Naive thymus-derived CD4-positive, alpha-beta T cell (primary cell): ENCODE measurements at regions not wholly inside any gene's neighbourhood (a gene's known extent, or its start where the extent isn't known, plus 50 kb on each side); places are given as distances from the start of the nearest gene placed in this dataset.

Experiments
- ATAC-seq: fragments of 150-1000 bp; cut with Tn5 transposase; 2 replicates; pipeline ENCODE4 v1.10.0; 2021; ENCODE audit warnings: mild to moderate bottlenecking, moderate library complexity
- CTCF ChIA-PET: fragments of 350-600 bp; sonication (Branson Sonifier 250); formaldehyde crosslinking; loops from one replicate; lab custom pipeline; 2021; ENCODE audit warnings: antibody characterized with exemption; lab: Charles Lee
- POLR2A ChIA-PET: fragments of 350-600 bp; sonication (Branson Sonifier 250); formaldehyde crosslinking; loops from one replicate; lab custom pipeline; 2021; ENCODE audit warnings: antibody characterized with exemption, inconsistent platforms; lab: Charles Lee
- DNase-seq, 9 donors: peaks; one replicate each; pipeline versions ENCODE4 v3.0.0 to v3.0.0-alpha.2; 2020 to 2022; ENCODE audit warnings: mixed read lengths in 1 of 9
- H3K27ac ChIP-seq: one replicate; pipeline ENCODE4 v1.7.0; 2013; ENCODE audit warnings: mild to moderate bottlenecking, low read depth, low read length, moderate library complexity
- H3K27me3 ChIP-seq, 2 donors: one replicate each; pipeline ENCODE4 v1.7.0; 2013; ENCODE audit warnings: low read length in 2 of 2, mild to moderate bottlenecking in 2 of 2, moderate library complexity in 2 of 2; ENCODE audit not compliant: control insufficient read depth in 2 of 2, insufficient read depth in 2 of 2
- H3K36me3 ChIP-seq, 3 experiments: 1 replicate in 2 of 3; 2 replicates in 1 of 3; pipeline ENCODE4 v1.7.0; 2013; ENCODE audit warnings: low read length in 3 of 3, mild to moderate bottlenecking in 3 of 3, moderate library complexity in 1 of 3; ENCODE audit not compliant: insufficient read depth in 3 of 3, control insufficient read depth in 2 of 3
- H3K4me1 ChIP-seq, 2 donors: one replicate each; pipeline ENCODE4 v1.7.0; 2013; ENCODE audit warnings: low read length in 2 of 2, mild to moderate bottlenecking in 2 of 2, moderate library complexity in 1 of 2; ENCODE audit not compliant: control insufficient read depth in 2 of 2, insufficient read depth in 2 of 2
- H3K4me3 ChIP-seq: 2 replicates; pipeline ENCODE4 v1.7.0; 2013; ENCODE audit warnings: mild to moderate bottlenecking, low read length
- H3K9me3 ChIP-seq, 3 experiments: 1 replicate in 2 of 3; 2 replicates in 1 of 3; pipeline ENCODE4 v1.7.0; 2013; ENCODE audit warnings: low read length in 3 of 3; ENCODE audit not compliant: control insufficient read depth in 2 of 3
- H3K27ac Mint-ChIP-seq, 9 donors: one replicate each; pipeline ENCODE4 v1.8.0; 2020 to 2022; ENCODE audit warnings: mixed read lengths in 9 of 9, mild to moderate bottlenecking in 8 of 9, moderate library complexity in 5 of 9, inconsistent platforms in 2 of 9
- H3K27me3 Mint-ChIP-seq, 5 donors: one replicate each; pipeline ENCODE4 v1.8.0; 2021 to 2022; ENCODE audit warnings: mixed read lengths in 5 of 5, mild to moderate bottlenecking in 1 of 5
- H3K36me3 Mint-ChIP-seq, 5 donors: one replicate each; pipeline ENCODE4 v1.8.0; 2020 to 2022; ENCODE audit warnings: mixed read lengths in 5 of 5, mild to moderate bottlenecking in 3 of 5, inconsistent platforms in 1 of 5
- H3K4me1 Mint-ChIP-seq, 7 donors: one replicate each; pipeline ENCODE4 v1.8.0; 2020 to 2022; ENCODE audit warnings: mixed read lengths in 7 of 7, mild to moderate bottlenecking in 3 of 7, inconsistent platforms in 1 of 7
- H3K4me3 Mint-ChIP-seq, 10 donors: one replicate each; pipeline ENCODE4 v1.8.0; 2020 to 2022; ENCODE audit warnings: mild to moderate bottlenecking in 10 of 10, mixed read lengths in 10 of 10, moderate library complexity in 6 of 10, inconsistent platforms in 2 of 10
- H3K9me3 Mint-ChIP-seq, 11 donors: one replicate each; pipeline ENCODE4 v1.8.0; 2020 to 2022; ENCODE audit warnings: mixed read lengths in 11 of 11, mild to moderate bottlenecking in 4 of 11, inconsistent platforms in 1 of 11, moderate library complexity in 1 of 11
- intact Hi-C, 2 donors: fragments of 100-400 bp; cut with micrococcal nuclease; formaldehyde crosslinking; loops; one replicate each; pipeline ENCODE4 v1.15.1; 2023

- CTCF ChIA-PET: no interaction called here
Observed at GRCh38 chr7:41163991-41164390, 538.9 kb downstream of the INHBA start.

GRCh38 chr7:41162612-41163011 is 540.3 kb downstream of the INHBA start:
- Histone ChIP-seq H3K27ac (no peak overlapping the region), H3K27me3 (no peaks in the 10 kb centered on the region), H3K9me3 (no peaks in the 10 kb centered on the region), H3K4me1 (no peaks in the 10 kb centered on the region), H3K36me3 (no peaks in the 10 kb centered on the region), H3K4me3 (no peak overlapping the region)
- no peak overlapping the region for H3K4me3 Mint-ChIP-seq
- ATAC-seq (no peak), DNase-seq (no peak)
- CTCF ChIA-PET: no interaction called here
- H3K27me3 Mint-ChIP-seq: no peaks in the 10 kb centered on the region
- peaks cover 0 to 7% (median 1%) of the 10 kb centered on the region in 11 donors for H3K9me3 Mint-ChIP-seq
- H3K27ac Mint-ChIP-seq: no peak overlapping the region
- intact Hi-C loops: no loop called here
- H3K4me1 Mint-ChIP-seq: no peaks in the 10 kb centered on the region
- POLR2A ChIA-PET: no interaction called here
- no peaks in the 10 kb centered on the region for H3K36me3 Mint-ChIP-seq

More at GRCh38 chr7:41163991-41164390, 538.9 kb downstream of the INHBA start:
- H3K27me3 ChIP-seq: no peaks in the 10 kb centered on the region
- Mint-ChIP-seq H3K36me3 (no peaks in the 10 kb centered on the region), H3K4me1 (no peaks in the 10 kb centered on the region), H3K4me3 (no peak overlapping the region), H3K27ac (no peak overlapping the region), H3K27me3 (no peaks in the 10 kb centered on the region), H3K9me3 (peaks cover 0 to 7% (median 0%) of the 10 kb centered on the region in 11 donors)
- no peak overlapping the region for H3K27ac ChIP-seq
- POLR2A ChIA-PET: no interaction called here
- H3K9me3 ChIP-seq: no peaks in the 10 kb centered on the region
- no peak for DNase-seq
- no peak overlapping the region for H3K4me3 ChIP-seq
- ATAC-seq: no peak
- no peaks in the 10 kb centered on the region for H3K36me3 ChIP-seq
- H3K4me1 ChIP-seq: no peaks in the 10 kb centered on the region
- intact Hi-C loops: no loop called here

DNA sequence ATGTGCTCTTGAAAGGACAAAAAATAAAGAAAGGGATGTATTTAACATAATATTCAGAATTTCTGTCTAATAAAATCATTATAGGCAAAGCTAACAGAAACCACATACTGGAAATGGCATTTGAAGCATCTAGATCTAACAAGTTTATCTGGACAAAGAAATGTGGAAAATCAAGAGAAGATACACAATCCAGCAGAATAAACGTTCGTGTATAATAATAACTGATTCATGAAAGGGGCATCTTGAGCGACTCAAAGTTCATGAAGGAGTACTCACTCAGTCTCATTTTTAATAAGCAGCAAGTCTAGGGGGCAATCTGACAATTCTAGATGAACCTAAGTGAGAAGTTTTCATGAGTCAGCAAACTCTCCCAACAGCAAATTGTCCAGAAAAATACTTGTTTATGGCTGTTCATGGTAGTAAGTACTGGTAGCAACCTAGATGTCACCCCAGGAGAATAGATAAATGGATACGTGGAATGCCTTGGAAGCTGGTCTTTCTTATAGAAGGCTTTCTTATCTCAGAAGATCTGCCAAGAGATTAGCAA is 541.8 kb downstream of the INHBA start:
- Histone ChIP-seq H3K27me3 (no peaks in the 10 kb centered on the region), H3K36me3 (no peaks in the 10 kb centered on the region), H3K4me1 (no peaks in the 10 kb centered on the region), H3K9me3 (no peaks in the 10 kb centered on the region), H3K27ac (no peak overlapping the region), H3K4me3 (no peak overlapping the region)
- no peak for ATAC-seq
- Mint-ChIP-seq H3K36me3 (no peaks in the 10 kb centered on the region), H3K27me3 (no peaks in the 10 kb centered on the region), H3K4me1 (no peaks in the 10 kb centered on the region), H3K27ac (no peak overlapping the region), H3K9me3 (peaks cover 0 to 6% (median 0%) of the 10 kb centered on the region in 11 donors), H3K4me3 (no peak overlapping the region)
- CTCF ChIA-PET: no interaction called here
- DNase-seq: no peak
- POLR2A ChIA-PET: no interaction called here
- intact Hi-C loops: no loop called here

GRCh38 chr7:41156268-41156667 is 546.6 kb downstream of the INHBA start:
- intact Hi-C loops: no loop called here
- Mint-ChIP-seq H3K4me1 (no peaks in the 10 kb centered on the region), H3K4me3 (no peak overlapping the region), H3K9me3 (peaks cover 0 to 12% (median 2%) of the 10 kb centered on the region in 11 donors), H3K36me3 (no peaks in the 10 kb centered on the region), H3K27ac (no peak overlapping the region), H3K27me3 (peaks cover 0 to 3% (median 0%) of the 10 kb centered on the region in 5 donors)
- no peak for ATAC-seq
- no peak for DNase-seq
- ChIA-PET POLR2A (no interaction called here), CTCF (no interaction called here)
- H3K36me3 ChIP-seq: no peaks in the 10 kb centered on the region
- H3K4me3 ChIP-seq: no peak overlapping the region
- no peaks in the 10 kb centered on the region for H3K27me3 ChIP-seq
- no peaks in the 10 kb centered on the region for H3K4me1 ChIP-seq
- no peaks in the 10 kb centered on the region for H3K9me3 ChIP-seq
- H3K27ac ChIP-seq: no peak overlapping the region

- CTCF ChIA-PET: no interaction called here
- no peak overlapping the region for H3K27ac Mint-ChIP-seq
- ATAC-seq: no peak
Observed at GRCh38 chr7:41153268-41153667, 549.6 kb downstream of the INHBA start.

GRCh38 chr7:41152179-41152678 is 550.7 kb downstream of the INHBA start:
- Histone ChIP-seq H3K36me3 (no peaks in the 10 kb centered on the region), H3K27me3 (no peaks in the 10 kb centered on the region), H3K4me3 (no peak overlapping the region), H3K27ac (no peak overlapping the region), H3K9me3 (no peaks in the 10 kb centered on the region), H3K4me1 (no peaks in the 10 kb centered on the region)
- ChIA-PET POLR2A (no interaction called here), CTCF (no interaction called here)
- Mint-ChIP-seq H3K4me1 (no peaks in the 10 kb centered on the region), H3K36me3 (no peaks in the 10 kb centered on the region), H3K27me3 (peaks cover 0 to 3% (median 0%) of the 10 kb centered on the region in 5 donors), H3K27ac (no peak overlapping the region), H3K4me3 (no peak overlapping the region), H3K9me3 (peaks cover 0 to 6% (median 3%) of the 10 kb centered on the region in 11 donors)
- ATAC-seq (no peak), DNase-seq (no peak)
- intact Hi-C loops: no loop called here

More at GRCh38 chr7:41153268-41153667, 549.6 kb downstream of the INHBA start:
- intact Hi-C loops: no loop called here
- no peak for DNase-seq
- Histone ChIP-seq H3K36me3 (no peaks in the 10 kb centered on the region), H3K4me1 (no peaks in the 10 kb centered on the region), H3K27me3 (no peaks in the 10 kb centered on the region), H3K9me3 (no peaks in the 10 kb centered on the region), H3K4me3 (no peak overlapping the region), H3K27ac (no peak overlapping the region)
- Mint-ChIP-seq H3K27me3 (peaks cover 0 to 3% (median 0%) of the 10 kb centered on the region in 5 donors), H3K4me1 (no peaks in the 10 kb centered on the region), H3K36me3 (no peaks in the 10 kb centered on the region), H3K4me3 (no peak overlapping the region), H3K9me3 (peaks cover 0 to 8% (median 3%) of the 10 kb centered on the region in 11 donors)
- POLR2A ChIA-PET: no interaction called here

DNA sequence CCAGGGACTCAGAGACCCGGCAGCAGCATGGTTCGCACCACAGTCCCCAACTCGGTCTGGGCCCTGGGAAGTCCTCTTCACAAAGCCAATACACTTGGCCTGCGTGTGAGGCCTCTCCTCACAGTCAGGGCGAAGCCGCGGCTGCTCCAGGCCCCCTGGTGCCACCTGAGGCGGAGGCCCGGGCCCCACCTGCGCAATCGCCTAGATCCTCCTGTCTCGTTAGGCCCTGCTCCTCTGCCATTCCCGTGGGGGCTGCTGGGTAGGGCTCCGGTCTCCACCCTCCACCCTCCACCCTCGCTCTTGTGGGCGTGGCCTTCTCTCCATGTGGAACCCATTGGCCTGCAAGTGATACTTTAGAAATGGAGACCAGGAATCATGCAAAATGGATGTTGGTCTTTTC is 553.3 kb downstream of the INHBA start:
- Histone ChIP-seq H3K36me3 (no peaks in the 10 kb centered on the region), H3K27me3 (no peaks in the 10 kb centered on the region), H3K4me1 (no peaks in the 10 kb centered on the region), H3K27ac (no peak overlapping the region), H3K4me3 (no peak overlapping the region), H3K9me3 (no peaks in the 10 kb centered on the region)
- intact Hi-C loops: no loop called here
- no peak for DNase-seq
- Mint-ChIP-seq H3K4me1 (no peaks in the 10 kb centered on the region), H3K36me3 (no peaks in the 10 kb centered on the region), H3K9me3 (peaks cover 0 to 13% (median 1%) of the 10 kb centered on the region in 11 donors), H3K27me3 (peaks cover 0 to 3% (median 0%) of the 10 kb centered on the region in 5 donors), H3K4me3 (no peak overlapping the region), H3K27ac (no peak overlapping the region)
- ChIA-PET POLR2A (no interaction called here), CTCF (no interaction called here)
- no peak for ATAC-seq
